ENCODE measurements at regions not wholly inside any gene's neighbourhood (a gene's known extent, or its start where the extent isn't known, plus 50 kb on each side); places are given as distances from the start of the nearest gene placed in this dataset.

GRCh38 chr1:64405833-64406232, 64.1 kb upstream of the CACHD1 start:
- TF ChIP-seq CTCF (IDR thresholded peaks at IDR 0.05) (no peak), POLR2A (IDR thresholded peaks at IDR 0.05) (no peak)

Measured in uterus (tissue), 2 donors.